MCF 10A (cell line): ENCODE measurements at regions not wholly inside any gene's neighbourhood (a gene's known extent, or its start where the extent isn't known, plus 50 kb on each side); places are given as distances from the start of the nearest gene placed in this dataset.

ENCODE experiments used
- BruUV-seq: library from RNA; stranded (reverse); fragments of 400-500 nt; replicated peaks from 2 replicates; lab custom pipeline; 2021; lab: Mats Ljungman, UMichigan
- CTCF ChIA-PET: fragments of 300-600 bp; sonication (Branson Sonifier 250); formaldehyde crosslinking; extraction: SDS; loops from one replicate; lab custom pipeline; 2021; ENCODE audit warnings: antibody characterized with exemption, inconsistent platforms; lab: Yijun Ruan, JAX
- POLR2A ChIA-PET: fragments of 300-600, 350-650 bp; sonication (Branson Sonifier 250); formaldehyde crosslinking; extraction: SDS; loops from one replicate; lab custom pipeline; 2020; ENCODE audit warnings: antibody characterized with exemption, inconsistent platforms; lab: Yijun Ruan, JAX
- DNase-seq: peaks from one replicate; pipeline ENCODE4 v3.0.0-alpha.2; 2018; ENCODE audit not compliant: unreplicated experiment
- H3K27ac Mint-ChIP-seq: one replicate; pipeline ENCODE4 v1.8.0; 2022; ENCODE audit warnings: mild to moderate bottlenecking, low read depth, mixed read lengths; ENCODE audit not compliant: unreplicated experiment
- H3K27me3 Mint-ChIP-seq: one replicate; pipeline ENCODE4 v1.8.0; 2022; ENCODE audit warnings: mixed read lengths; ENCODE audit not compliant: insufficient read depth, unreplicated experiment
- H3K36me3 Mint-ChIP-seq: one replicate; pipeline ENCODE4 v1.8.0; 2022; ENCODE audit warnings: mild to moderate bottlenecking, moderate library complexity, mixed read lengths; ENCODE audit not compliant: insufficient read depth, unreplicated experiment
- H3K4me1 Mint-ChIP-seq: one replicate; pipeline ENCODE4 v1.8.0; 2022; ENCODE audit warnings: mixed read lengths; ENCODE audit not compliant: insufficient read depth, unreplicated experiment
- H3K4me3 Mint-ChIP-seq: one replicate; pipeline ENCODE4 v1.8.0; 2022; ENCODE audit warnings: mild to moderate bottlenecking, moderate library complexity, mixed read lengths; ENCODE audit not compliant: unreplicated experiment
- H3K9me3 Mint-ChIP-seq: one replicate; pipeline ENCODE4 v1.8.0; 2022; ENCODE audit warnings: mixed read lengths; ENCODE audit not compliant: unreplicated experiment
- CTCF ChIP-seq: fragments of 200-600 bp; IDR thresholded peaks from one replicate; pipeline ENCODE4 v1.8.0; 2022; ENCODE audit warnings: antibody characterized with exemption, mild to moderate bottlenecking; ENCODE audit not compliant: unreplicated experiment
- intact Hi-C: fragments of 100-400 bp; cut with micrococcal nuclease; formaldehyde crosslinking; loops from 2 replicates; pipeline ENCODE4 v1.14.1; 2022

GRCh38 chr2:13212115-13212514 lies 495.4 kb downstream of the TRIB2 start:
- Mint-ChIP-seq H3K4me1 (no peaks in the 10 kb centered on the region), H3K4me3 (no peak overlapping the region), H3K27ac (no peak overlapping the region), H3K9me3 (peaks cover 7% of the 10 kb centered on the region), H3K36me3 (no peaks in the 10 kb centered on the region), H3K27me3 (no peaks in the 10 kb centered on the region)
- TF ChIP-seq CTCF: no peak
- no TSS peak for BruUV-seq
- POLR2A ChIA-PET: no interaction called here
- intact Hi-C loops: no loop called here
- no peak for DNase-seq
- CTCF ChIA-PET: no interaction called here

DNA sequence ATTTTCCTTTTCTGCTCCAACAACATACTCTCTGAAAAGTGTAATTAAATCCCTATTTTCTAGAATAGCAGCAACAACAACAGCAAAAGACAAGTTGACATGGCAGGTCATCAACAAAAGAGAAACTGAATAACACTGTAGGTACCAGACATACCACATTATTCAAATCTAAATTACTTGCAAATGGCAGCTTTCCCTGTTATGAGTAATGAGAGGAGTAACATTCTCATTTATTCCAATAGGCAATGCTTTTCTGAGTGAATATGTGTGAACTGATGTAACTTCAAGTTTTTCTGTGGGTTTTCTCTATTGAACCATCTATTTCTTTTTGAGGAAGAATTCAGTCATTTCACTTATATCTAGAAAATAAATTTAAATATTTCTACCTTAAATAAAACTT lies 501.5 kb downstream of the TRIB2 start:
- TF ChIP-seq CTCF: no peak
- DNase-seq: no peak
- Mint-ChIP-seq H3K4me3 (no peak overlapping the region), H3K9me3 (no peaks in the 10 kb centered on the region), H3K27ac (no peak overlapping the region), H3K27me3 (no peaks in the 10 kb centered on the region), H3K4me1 (no peaks in the 10 kb centered on the region), H3K36me3 (no peaks in the 10 kb centered on the region)
- ChIA-PET CTCF (interaction anchor here (0.5 kb wide), 1 partner anchor 26 kb away, joined by 3 read pairs; no protein-coding TSS in a partner anchor), POLR2A (no interaction called here)
- intact Hi-C loops: no loop called here
- BruUV-seq: no TSS peak

DNA sequence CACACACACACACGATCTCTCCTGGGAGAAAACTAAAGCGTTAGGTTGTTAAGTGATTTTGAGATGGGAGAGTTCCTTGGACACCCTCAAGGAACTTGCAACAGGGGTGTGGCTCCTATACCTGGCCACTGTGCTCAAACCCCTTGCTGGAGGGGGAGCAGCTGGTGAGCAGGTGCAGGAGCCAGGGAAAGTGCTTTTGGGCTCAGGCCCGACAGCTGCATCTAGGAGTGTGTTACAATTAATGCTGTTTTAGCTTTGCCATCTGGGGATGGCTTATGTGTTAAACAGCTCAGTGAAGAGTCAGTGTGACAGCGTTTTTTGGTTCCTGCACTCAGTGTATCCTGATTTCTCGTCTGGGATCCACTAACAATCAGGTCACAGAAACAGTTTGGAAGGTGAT lies 510.8 kb downstream of the TRIB2 start:
- Mint-ChIP-seq H3K27ac (no peak overlapping the region), H3K9me3 (no peaks in the 10 kb centered on the region), H3K27me3 (no peaks in the 10 kb centered on the region), H3K4me3 (no peak overlapping the region), H3K4me1 (peaks cover 6% of the 10 kb centered on the region), H3K36me3 (no peaks in the 10 kb centered on the region)
- no TSS peak for BruUV-seq
- DNase-seq: no peak
- ChIA-PET POLR2A (no interaction called here), CTCF (no interaction called here)
- intact Hi-C loops: no loop called here
- TF ChIP-seq CTCF: no peak

- intact Hi-C loops: no loop called here
- Mint-ChIP-seq H3K9me3 (no peaks in the 10 kb centered on the region), H3K4me1 (peaks cover 6% of the 10 kb centered on the region), H3K27ac (no peak overlapping the region), H3K27me3 (no peaks in the 10 kb centered on the region), H3K4me3 (no peak overlapping the region), H3K36me3 (no peaks in the 10 kb centered on the region)
- DNase-seq: peak; percentile 4
- no peak for TF ChIP-seq CTCF
- BruUV-seq: no TSS peak
- ChIA-PET POLR2A (no interaction called here), CTCF (no interaction called here)
Measured at GRCh38 chr2:13230221-13230620, 513.5 kb downstream of the TRIB2 start.
